HCT116 (cell line): ENCODE measurements at regions not wholly inside any gene's neighbourhood (a gene's known extent, or its start where the extent isn't known, plus 50 kb on each side); places are given as distances from the start of the nearest gene placed in this dataset.

Experiments
- ATAC-seq: fragments of 200-7000 bp; cut with Tn5 transposase; 2 replicates; pipeline ENCODE4 v1.9.1; 2020; ENCODE audit warnings: mild to moderate bottlenecking, moderate library complexity
- BruUV-seq: library from RNA; stranded (reverse); fragments of 400-500 nt; replicated peaks from 2 replicates; lab custom pipeline; 2021; lab: Mats Ljungman, UMichigan
- CTCF ChIA-PET: fragments of 300-600 bp; sonication (Branson Sonifier 250); formaldehyde crosslinking; loops from one replicate; lab custom pipeline; 2021; ENCODE audit warnings: antibody characterized with exemption; lab: Charles Lee
- POLR2A ChIA-PET: fragments of 300-600, 350-600 bp; sonication (Branson Sonifier 250); formaldehyde crosslinking; loops from one replicate; lab custom pipeline; 2021; ENCODE audit warnings: antibody characterized with exemption; lab: Charles Lee
- RAD21 ChIA-PET, 2 experiments: fragments of 300-600 bp; sonication (Branson Sonifier 250); formaldehyde crosslinking; loops; one replicate each; lab custom pipeline; 2023; ENCODE audit warnings: low total read pairs in 2 of 2; ENCODE audit not compliant: uncharacterized antibody in 2 of 2, unreplicated experiment in 2 of 2, low non-redundant PET in 1 of 2; lab: Charles Lee
- DNase-seq: peaks from one replicate; pipeline ENCODE4 v3.0.0-alpha.2; 2010; ENCODE audit warnings: low read depth, low spot score
- H2AFZ ChIP-seq: fragments of 200-600 bp; shearing (Covaris generic), sonication (generic); 2 replicates; pipeline ENCODE4 v1.6.1; 2017; ENCODE audit warnings: low read depth, mixed run types, mixed read lengths, antibody characterized with exemption, low read length; ENCODE audit not compliant: poor library complexity, severe bottlenecking
- H3K27ac ChIP-seq: 2 replicates; pipeline ENCODE4 v1.5.1; 2012; ENCODE audit warnings: low read depth, low read length
- H3K27me3 ChIP-seq: fragments of 200-600 bp; sonication (generic); 2 replicates; pipeline ENCODE4 v1.6.1; 2016; ENCODE audit warnings: mixed run types, low read length, mixed read lengths; ENCODE audit not compliant: insufficient read depth
- H3K36me3 ChIP-seq, 2 experiments: fragments of 200-500 bp in 1 of 2; fragments of 200-600 bp in 1 of 2; sonication (Bioruptor generic) in 1 of 2; sonication (generic) in 1 of 2; 2 replicates each; pipeline versions ENCODE4 v1.5.1 to v1.6.1; 2014 to 2016; ENCODE audit warnings: low read length in 2 of 2, inconsistent platforms in 1 of 2, mixed read lengths in 1 of 2, mixed run types in 1 of 2; ENCODE audit not compliant: insufficient read depth in 2 of 2, control insufficient read depth in 1 of 2
- H3K4me1 ChIP-seq, 2 experiments: fragments of 200-600 bp in 1 of 2; sonication (generic) in 1 of 2; 2 replicates each; pipeline versions ENCODE4 v1.5.1 to v1.6.1; 2012 to 2017; ENCODE audit warnings: low read length in 2 of 2, inconsistent platforms in 1 of 2, mild to moderate bottlenecking in 1 of 2, mixed read lengths in 1 of 2, mixed run types in 1 of 2, moderate library complexity in 1 of 2; ENCODE audit not compliant: insufficient read depth in 2 of 2, control insufficient read depth in 1 of 2
- H3K4me2 ChIP-seq: fragments of 200-600 bp; sonication (generic); 2 replicates; pipeline ENCODE4 v1.6.1; 2017; ENCODE audit warnings: mixed run types, low read length, mixed read lengths
- H3K4me3 ChIP-seq, 2 experiments: fragments of 200-600 bp in 1 of 2; sonication (generic) in 1 of 2; replicated peaks in 1 of 2; 2 replicates each; pipeline ENCODE4 v1.5.1; 2011 to 2016; ENCODE audit warnings: low read length in 2 of 2, control low read depth in 1 of 2, low read depth in 1 of 2, mild to moderate bottlenecking in 1 of 2, mixed read lengths in 1 of 2, mixed run types in 1 of 2
- H3K79me2 ChIP-seq: fragments of 200-600 bp; sonication (generic); 2 replicates; pipeline ENCODE4 v1.6.1; 2017; ENCODE audit warnings: mild to moderate bottlenecking, mixed run types, low read length, moderate library complexity, mixed read lengths; ENCODE audit not compliant: insufficient read depth
- H3K9ac ChIP-seq: fragments of 200-600 bp; sonication (generic); 2 replicates; pipeline ENCODE4 v1.6.1; 2016; ENCODE audit warnings: low read length, mixed read lengths
- H3K9me2 ChIP-seq: fragments of 200-600 bp; sonication (generic), shearing (Covaris generic); 2 replicates; pipeline ENCODE4 v1.6.1; 2017; ENCODE audit warnings: mixed run types, mild to moderate bottlenecking, moderate library complexity; ENCODE audit not compliant: insufficient read depth
- H3K9me3 ChIP-seq, 2 experiments: fragments of 200-500 bp in 1 of 2; fragments of 200-600 bp in 1 of 2; sonication (Bioruptor generic) in 1 of 2; sonication (generic) in 1 of 2; 2 replicates each; pipeline ENCODE4 v1.6.1; 2014 to 2017; ENCODE audit warnings: low read length in 2 of 2, mixed read lengths in 2 of 2, inconsistent platforms in 1 of 2, low read depth in 1 of 2, mild to moderate bottlenecking in 1 of 2, mixed run types in 1 of 2, moderate library complexity in 1 of 2; ENCODE audit not compliant: control insufficient read depth in 1 of 2, insufficient read depth in 1 of 2
- H4K20me1 ChIP-seq: fragments of 200-600 bp; sonication (generic), shearing (Covaris generic); 2 replicates; pipeline ENCODE4 v1.6.1; 2017; ENCODE audit warnings: mixed run types, mild to moderate bottlenecking, moderate library complexity; ENCODE audit not compliant: insufficient read depth
- CEBPB ChIP-seq: IDR thresholded peaks from 2 replicates; pipeline ENCODE4 v1.6.1; 2012; ENCODE audit warnings: low read depth
- CTCF ChIP-seq, 3 experiments: fragments of 200-600 bp in 1 of 3; sonication (generic) in 1 of 3; IDR thresholded peaks in 2 of 3; conservative IDR thresholded peaks in 1 of 3; 2 replicates each; pipeline ENCODE4 v1.5.1; 2012 to 2017; ENCODE audit warnings: low read depth in 2 of 3, low read length in 2 of 3, antibody characterized with exemption in 1 of 3, borderline replicate concordance in 1 of 3, control low read depth in 1 of 3, mild to moderate bottlenecking in 1 of 3, mixed read lengths in 1 of 3, mixed run types in 1 of 3, moderate library complexity in 1 of 3; ENCODE audit not compliant: insufficient read depth in 1 of 3
- EGR1 ChIP-seq: IDR thresholded peaks from 2 replicates; pipeline ENCODE4 v1.6.1; 2012; ENCODE audit warnings: low read depth
- MAX ChIP-seq: IDR thresholded peaks from 2 replicates; pipeline ENCODE4 v1.6.1; 2012
- POLR2A ChIP-seq: IDR thresholded peaks from 2 replicates; pipeline ENCODE4 v1.7.0; 2011; ENCODE audit warnings: borderline replicate concordance; ENCODE audit not compliant: insufficient read depth, insufficient read length; ENCODE audit errors: extremely low read depth
- RAD21 ChIP-seq: IDR thresholded peaks from 2 replicates; pipeline ENCODE4 v1.6.1; 2012; ENCODE audit warnings: low read depth, mild to moderate bottlenecking
- REST ChIP-seq: IDR thresholded peaks from 2 replicates; pipeline ENCODE4 v1.6.1; 2012; ENCODE audit warnings: low read depth
- SIN3A ChIP-seq: IDR thresholded peaks from 2 replicates; pipeline ENCODE4 v1.6.1; 2012; ENCODE audit warnings: low read depth
- SP1 ChIP-seq: IDR thresholded peaks from 2 replicates; pipeline ENCODE4 v1.6.1; 2012; ENCODE audit warnings: low read depth
- SRF ChIP-seq: IDR thresholded peaks from 2 replicates; pipeline ENCODE4 v1.6.1; 2012; ENCODE audit warnings: low read depth
- ZNF274 ChIP-seq: fragments of 200-500 bp; sonication (Bioruptor generic); IDR thresholded peaks from 2 replicates; pipeline ENCODE4 v1.6.1; 2014; ENCODE audit warnings: mild to moderate bottlenecking, low read depth, low read length, inconsistent platforms
- intact Hi-C: fragments of 100-400 bp; cut with micrococcal nuclease; formaldehyde crosslinking; loops from 2 replicates; pipeline ENCODE4 v1.10.0; 2022

- Histone ChIP-seq H3K27me3 (no peaks in the 10 kb centered on the region), H3K4me3 (no peak overlapping the region), H3K4me1 (no peaks in the 10 kb centered on the region), H3K79me2 (no peaks in the 10 kb centered on the region), H3K4me2 (no peak overlapping the region), H3K9me2 (no peaks in the 10 kb centered on the region), H4K20me1 (no peaks in the 10 kb centered on the region), H3K9me3 (no peaks in the 10 kb centered on the region), H3K27ac (no peak overlapping the region), H3K9ac (no peak overlapping the region), H2AFZ (no peak overlapping the region), H3K36me3 (no peaks in the 10 kb centered on the region)
- CTCF ChIA-PET = interaction anchor here (1.3 kb wide), 1 partner anchor 75 kb away, joined by 3 read pairs; no protein-coding TSS in a partner anchor
- no peak for ATAC-seq
- TF ChIP-seq POLR2A (no peak), EGR1 (no peak), CEBPB (no peak), ZNF274 (no peak), SRF (no peak), SIN3A (no peak), REST (no peak), RAD21 (no peak), MAX (no peak), SP1 (no peak), CTCF (IDR thresholded peaks at IDR 0.05 in 2 of 3, conservative IDR thresholded peaks at IDR 0.05 in 1 of 3; ENCODE audit: borderline replicate concordance in 1 of 3, insufficient read depth in 1 of 3, low read depth in 2 of 3, low read length in 2 of 3) (no peak)
- RAD21 ChIA-PET = no interaction called here
- POLR2A ChIA-PET = no interaction called here
- intact Hi-C loops = no loop called here
- BruUV-seq = no TSS peak
- DNase-seq = no peak
These were observed 309.8 kb downstream of the LMO7 start for GRCh38 chr13:75945841-75946482.
